Gastroesophageal sphincter (tissue), 3 donors: ENCODE measurements at regions not wholly inside any gene's neighbourhood (a gene's known extent, or its start where the extent isn't known, plus 50 kb on each side); places are given as distances from the start of the nearest gene placed in this dataset.

ENCODE experiments used
- CTCF ChIP-seq, 4 experiments: fragments of 200-600 bp in 2 of 4; fragments of 450-650 bp in 2 of 4; sonication (generic) in 1 of 4; IDR thresholded peaks; one replicate each; pipeline ENCODE4 v1.5.1; 2017 to 2019; ENCODE audit warnings: antibody characterized with exemption in 4 of 4, mild to moderate bottlenecking in 2 of 4, moderate library complexity in 2 of 4
- POLR2A ChIP-seq, 2 donors: fragments of 450-650 bp; IDR thresholded peaks; one replicate each; pipeline ENCODE4 v1.6.1; 2017; ENCODE audit warnings: antibody characterized with exemption in 2 of 2, mild to moderate bottlenecking in 2 of 2, moderate library complexity in 1 of 2
- POLR2AphosphoS5 ChIP-seq: sonication (generic); formaldehyde crosslinking; IDR thresholded peaks from one replicate; pipeline ENCODE4 v1.6.1; 2017; ENCODE audit warnings: antibody characterized with exemption

GRCh38 chrX:38893441-38893840 is 92.2 kb downstream of the MID1IP1 start:
- no peak for TF ChIP-seq POLR2A (IDR thresholded peaks at IDR 0.05)
- no peak for TF ChIP-seq CTCF (IDR thresholded peaks at IDR 0.05)
- no peak for TF ChIP-seq POLR2AphosphoS5
